ENCODE measurements at regions not wholly inside any gene's neighbourhood (a gene's known extent, or its start where the extent isn't known, plus 50 kb on each side); places are given as distances from the start of the nearest gene placed in this dataset.
A peak's percentile ranks its signal among the peaks of the same experiment; 100 is the strongest.

DNA sequence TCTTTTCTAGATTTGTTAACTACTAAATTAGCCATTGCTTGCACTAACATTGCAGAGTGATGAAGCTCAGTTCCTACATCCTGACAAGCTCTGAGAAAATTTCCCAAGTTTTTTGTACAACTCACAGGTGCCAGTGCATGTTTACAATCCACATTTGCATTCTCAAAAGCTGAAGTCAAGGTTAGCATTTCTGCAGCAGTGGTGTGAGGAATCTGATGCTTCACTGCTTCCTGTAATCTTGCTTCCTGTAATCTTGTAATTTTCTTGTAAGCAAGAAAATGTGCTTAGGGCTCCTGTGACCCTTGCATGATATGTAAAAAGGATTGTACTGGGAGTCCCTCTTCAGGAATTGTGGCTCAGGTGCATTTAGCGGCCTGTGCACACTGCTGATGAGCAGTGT lies 207.4 kb upstream of the CXCL13 start:
- H3K79me2 ChIP-seq (ENCODE audit: insufficient read depth, low read depth) = no peaks in the 10 kb centered on the region
- H3K4me2 ChIP-seq = no peak overlapping the region
- no peak overlapping the region for H2AFZ ChIP-seq (ENCODE audit: low read depth)
- no peak overlapping the region for H3K4me3 ChIP-seq (IDR thresholded peaks at IDR 0.05; ENCODE audit: insufficient read depth, low read depth, low read length)
- TF ChIP-seq, protein P1, sequence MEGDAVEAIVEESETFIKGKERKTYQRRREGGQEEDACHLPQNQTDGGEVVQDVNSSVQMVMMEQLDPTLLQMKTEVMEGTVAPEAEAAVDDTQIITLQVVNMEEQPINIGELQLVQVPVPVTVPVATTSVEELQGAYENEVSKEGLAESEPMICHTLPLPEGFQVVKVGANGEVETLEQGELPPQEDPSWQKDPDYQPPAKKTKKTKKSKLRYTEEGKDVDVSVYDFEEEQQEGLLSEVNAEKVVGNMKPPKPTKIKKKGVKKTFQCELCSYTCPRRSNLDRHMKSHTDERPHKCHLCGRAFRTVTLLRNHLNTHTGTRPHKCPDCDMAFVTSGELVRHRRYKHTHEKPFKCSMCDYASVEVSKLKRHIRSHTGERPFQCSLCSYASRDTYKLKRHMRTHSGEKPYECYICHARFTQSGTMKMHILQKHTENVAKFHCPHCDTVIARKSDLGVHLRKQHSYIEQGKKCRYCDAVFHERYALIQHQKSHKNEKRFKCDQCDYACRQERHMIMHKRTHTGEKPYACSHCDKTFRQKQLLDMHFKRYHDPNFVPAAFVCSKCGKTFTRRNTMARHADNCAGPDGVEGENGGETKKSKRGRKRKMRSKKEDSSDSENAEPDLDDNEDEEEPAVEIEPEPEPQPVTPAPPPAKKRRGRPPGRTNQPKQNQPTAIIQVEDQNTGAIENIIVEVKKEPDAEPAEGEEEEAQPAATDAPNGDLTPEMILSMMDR (conservative IDR thresholded peaks at IDR 0.05; ENCODE audit: low read depth, low read length) = no peak
- H3K9ac ChIP-seq = no peak overlapping the region
- H3K4me1 ChIP-seq (ENCODE audit: low read depth, poor library complexity, severe bottlenecking) = no peaks in the 10 kb centered on the region
- no peaks in the 10 kb centered on the region for H3K36me3 ChIP-seq (ENCODE audit: insufficient read depth)
- no peak overlapping the region for H3K27ac ChIP-seq
- no peaks in the 10 kb centered on the region for H3K27me3 ChIP-seq (ENCODE audit: insufficient read depth, low read depth)
- H4K20me1 ChIP-seq (ENCODE audit: insufficient read depth) = no peaks in the 10 kb centered on the region

DNA sequence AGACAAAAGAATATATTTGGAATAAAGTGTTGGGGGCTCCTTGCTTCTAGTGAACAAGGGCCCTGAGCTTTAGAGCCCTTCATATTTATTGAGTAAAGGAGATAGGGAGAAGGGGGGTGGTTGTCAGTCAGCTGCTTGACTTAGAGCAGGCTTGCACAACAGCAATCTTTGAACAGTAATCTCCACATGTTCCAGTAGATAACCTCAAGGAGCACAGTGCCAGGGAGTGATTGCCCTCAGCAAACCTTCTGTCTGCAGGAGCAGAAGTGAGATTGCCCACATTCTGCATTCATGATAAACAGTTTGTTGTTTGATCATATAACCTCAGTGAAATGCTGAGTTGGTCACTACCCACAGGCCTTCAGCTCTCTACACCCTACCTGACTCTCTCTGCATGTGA lies 205.8 kb upstream of the CXCL13 start:
- no peak overlapping the region for H3K27ac ChIP-seq
- H3K9ac ChIP-seq = no peak overlapping the region
- H3K79me2 ChIP-seq (ENCODE audit: insufficient read depth, low read depth) = no peaks in the 10 kb centered on the region
- H4K20me1 ChIP-seq (ENCODE audit: insufficient read depth) = no peaks in the 10 kb centered on the region
- no peaks in the 10 kb centered on the region for H3K27me3 ChIP-seq (ENCODE audit: insufficient read depth, low read depth)
- H3K36me3 ChIP-seq (ENCODE audit: insufficient read depth) = no peaks in the 10 kb centered on the region
- no peaks in the 10 kb centered on the region for H3K4me1 ChIP-seq (ENCODE audit: low read depth, poor library complexity, severe bottlenecking)
- no peak overlapping the region for H2AFZ ChIP-seq (ENCODE audit: low read depth)
- TF ChIP-seq, protein P1 (conservative IDR thresholded peaks at IDR 0.05; ENCODE audit: low read depth, low read length) = no peak
- no peak overlapping the region for H3K4me3 ChIP-seq (IDR thresholded peaks at IDR 0.05; ENCODE audit: insufficient read depth, low read depth, low read length)
- no peak overlapping the region for H3K4me2 ChIP-seq

DNA sequence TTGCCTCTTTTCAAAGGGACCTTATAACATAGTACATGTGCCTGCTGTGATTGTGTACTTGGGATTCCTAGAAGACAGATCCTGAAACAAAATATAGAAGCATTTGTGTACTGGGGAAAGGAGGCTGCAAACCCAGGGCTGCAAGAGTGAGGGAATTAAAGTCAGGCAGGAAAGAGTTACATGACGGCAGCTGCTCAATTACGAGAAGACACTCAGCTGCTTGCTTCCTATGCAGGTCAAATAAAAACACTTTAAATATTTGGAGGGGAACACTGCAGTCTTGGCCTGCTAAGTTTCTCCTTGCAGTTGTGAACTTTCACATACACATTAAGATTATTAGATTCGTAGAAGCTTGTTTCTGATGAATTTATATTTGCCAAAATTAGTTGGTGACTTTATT lies 191.9 kb upstream of the CXCL13 start:
- Histone ChIP-seq H3K4me2 (no peak overlapping the region), H4K20me1 (ENCODE audit: insufficient read depth) (no peaks in the 10 kb centered on the region), H3K4me1 (ENCODE audit: low read depth, poor library complexity, severe bottlenecking) (no peaks in the 10 kb centered on the region), H3K9ac (no peak overlapping the region), H3K36me3 (ENCODE audit: insufficient read depth) (no peaks in the 10 kb centered on the region), H2AFZ (ENCODE audit: low read depth) (no peak overlapping the region), H3K79me2 (ENCODE audit: insufficient read depth, low read depth) (no peaks in the 10 kb centered on the region), H3K27me3 (ENCODE audit: insufficient read depth, low read depth) (no peaks in the 10 kb centered on the region), H3K4me3 (IDR thresholded peaks at IDR 0.05; ENCODE audit: insufficient read depth, low read depth, low read length) (no peak overlapping the region), H3K27ac (no peak overlapping the region)
- TF ChIP-seq, protein P1 (conservative IDR thresholded peaks at IDR 0.05; ENCODE audit: low read depth, low read length) = no peak

DNA sequence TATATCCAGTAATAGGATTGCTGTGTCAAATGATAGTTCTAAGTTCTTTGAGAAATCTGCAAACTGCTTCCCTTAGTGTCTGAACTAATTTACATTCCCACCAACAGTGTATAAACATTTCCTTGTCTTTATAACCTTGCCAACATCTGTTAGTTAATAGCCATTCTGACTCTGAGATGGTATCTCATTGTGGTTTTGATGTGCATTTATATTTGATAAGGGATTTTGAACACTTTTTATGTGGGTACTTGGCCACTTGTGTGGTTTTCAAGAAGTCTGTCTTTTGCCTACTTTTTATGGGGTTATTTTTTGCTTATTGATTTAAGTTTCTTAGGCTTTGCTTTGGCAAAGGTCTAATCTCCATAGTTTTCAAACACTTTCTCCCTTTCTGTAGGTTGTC lies 189.9 kb upstream of the CXCL13 start:
- no peaks in the 10 kb centered on the region for H4K20me1 ChIP-seq (ENCODE audit: insufficient read depth)
- H3K4me1 ChIP-seq (ENCODE audit: low read depth, poor library complexity, severe bottlenecking) = no peaks in the 10 kb centered on the region
- H3K27me3 ChIP-seq (ENCODE audit: insufficient read depth, low read depth) = no peaks in the 10 kb centered on the region
- no peaks in the 10 kb centered on the region for H3K79me2 ChIP-seq (ENCODE audit: insufficient read depth, low read depth)
- no peak overlapping the region for H3K9ac ChIP-seq
- TF ChIP-seq, protein P1 (conservative IDR thresholded peaks at IDR 0.05; ENCODE audit: low read depth, low read length) = no peak
- H2AFZ ChIP-seq (ENCODE audit: low read depth) = no peak overlapping the region
- no peak overlapping the region for H3K27ac ChIP-seq
- H3K4me2 ChIP-seq = no peak overlapping the region
- H3K4me3 ChIP-seq (IDR thresholded peaks at IDR 0.05; ENCODE audit: insufficient read depth, low read depth, low read length) = no peak overlapping the region
- H3K36me3 ChIP-seq (ENCODE audit: insufficient read depth) = no peaks in the 10 kb centered on the region

DNA sequence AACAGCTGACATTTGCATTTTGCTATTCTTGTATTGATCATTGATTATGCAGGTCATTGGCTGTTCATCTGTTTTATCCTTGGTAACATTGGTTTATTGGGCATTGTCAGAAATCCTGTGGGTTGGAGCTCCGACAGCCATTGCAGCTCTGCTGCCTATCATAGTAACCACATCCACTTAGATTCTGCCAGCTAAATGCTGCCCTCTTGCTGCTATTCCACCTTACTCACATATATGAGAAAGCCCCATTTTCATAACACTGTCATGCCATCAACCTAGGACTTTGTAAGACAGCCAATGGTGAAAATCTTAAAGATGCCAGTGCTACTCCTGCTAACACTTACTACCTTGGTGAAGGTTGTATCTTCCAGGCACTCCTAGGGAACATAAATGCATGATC lies 187.3 kb upstream of the CXCL13 start:
- TF ChIP-seq, protein P1 (conservative IDR thresholded peaks at IDR 0.05; ENCODE audit: low read depth, low read length) = peak; percentile 28; the same call in 1 of the 2 replicates
- Histone ChIP-seq H4K20me1 (ENCODE audit: insufficient read depth) (no peaks in the 10 kb centered on the region), H3K27me3 (ENCODE audit: insufficient read depth, low read depth) (no peaks in the 10 kb centered on the region), H3K9ac (no peak overlapping the region), H3K4me3 (IDR thresholded peaks at IDR 0.05; ENCODE audit: insufficient read depth, low read depth, low read length) (no peak overlapping the region), H3K4me2 (no peak overlapping the region), H2AFZ (ENCODE audit: low read depth) (no peak overlapping the region), H3K36me3 (ENCODE audit: insufficient read depth) (no peaks in the 10 kb centered on the region), H3K4me1 (ENCODE audit: low read depth, poor library complexity, severe bottlenecking) (no peaks in the 10 kb centered on the region), H3K79me2 (ENCODE audit: insufficient read depth, low read depth) (no peaks in the 10 kb centered on the region), H3K27ac (no peak overlapping the region)
